ENCODE measurements at regions not wholly inside any gene's neighbourhood (a gene's known extent, or its start where the extent isn't known, plus 50 kb on each side); places are given as distances from the start of the nearest gene placed in this dataset.

GRCh38 chr5:133854554-133854953, 113.9 kb downstream of the C5orf15 start:
- no peak for DNase-seq (ENCODE audit: low spot score, unreplicated experiment)
- no peak overlapping the region for H3K4me3 Mint-ChIP-seq (ENCODE audit: low read depth)
- H3K27ac Mint-ChIP-seq: no peak overlapping the region
- peaks cover 1% of the 10 kb centered on the region for H3K36me3 Mint-ChIP-seq (ENCODE audit: insufficient read depth)
- H3K9me3 Mint-ChIP-seq (ENCODE audit: low read depth): peaks cover 8% of the 10 kb centered on the region
- H3K27me3 Mint-ChIP-seq: peaks cover 6% of the 10 kb centered on the region
- TF ChIP-seq CTCF (IDR thresholded peaks at IDR 0.05; ENCODE audit: unreplicated experiment): no peak
- peaks cover 2% of the 10 kb centered on the region for H3K4me1 Mint-ChIP-seq (ENCODE audit: low read depth)

- DNase-seq (ENCODE audit: low spot score, unreplicated experiment): no peak
- Mint-ChIP-seq H3K9me3 (ENCODE audit: low read depth) (peaks cover 3% of the 10 kb centered on the region), H3K27ac (no peak overlapping the region), H3K4me1 (ENCODE audit: low read depth) (peaks cover 2% of the 10 kb centered on the region), H3K27me3 (peaks cover 6% of the 10 kb centered on the region), H3K4me3 (ENCODE audit: low read depth) (no peak overlapping the region), H3K36me3 (ENCODE audit: insufficient read depth) (no peaks in the 10 kb centered on the region)
- TF ChIP-seq CTCF (IDR thresholded peaks at IDR 0.05; ENCODE audit: unreplicated experiment): no peak
Observed at GRCh38 chr5:133853646-133854365, 114.6 kb downstream of the C5orf15 start.

GRCh38 chr5:133851521-133851920, 116.9 kb downstream of the C5orf15 start:
- H3K36me3 Mint-ChIP-seq (ENCODE audit: insufficient read depth): no peaks in the 10 kb centered on the region

GRCh38 chr5:133850811-133851210, 117.6 kb downstream of the C5orf15 start:
- Mint-ChIP-seq H3K9me3 (ENCODE audit: low read depth) (no peaks in the 10 kb centered on the region), H3K27ac (no peak overlapping the region), H3K4me1 (ENCODE audit: low read depth) (peaks cover 10% of the 10 kb centered on the region), H3K4me3 (ENCODE audit: low read depth) (no peak overlapping the region), H3K27me3 (peaks cover 21% of the 10 kb centered on the region), H3K36me3 (ENCODE audit: insufficient read depth) (no peaks in the 10 kb centered on the region)
- no peak for TF ChIP-seq CTCF (IDR thresholded peaks at IDR 0.05; ENCODE audit: unreplicated experiment)
- DNase-seq (ENCODE audit: low spot score, unreplicated experiment): no peak

More at GRCh38 chr5:133851521-133851920, 116.9 kb downstream of the C5orf15 start:
- H3K4me1 Mint-ChIP-seq (ENCODE audit: low read depth): peaks cover 9% of the 10 kb centered on the region
- no peak for DNase-seq (ENCODE audit: low spot score, unreplicated experiment)
- H3K27ac Mint-ChIP-seq: no peak overlapping the region
- no peak for TF ChIP-seq CTCF (IDR thresholded peaks at IDR 0.05; ENCODE audit: unreplicated experiment)
- H3K4me3 Mint-ChIP-seq (ENCODE audit: low read depth): no peak overlapping the region
- peaks cover 1% of the 10 kb centered on the region for H3K9me3 Mint-ChIP-seq (ENCODE audit: low read depth)
- H3K27me3 Mint-ChIP-seq: peaks cover 18% of the 10 kb centered on the region

- no peak for DNase-seq (ENCODE audit: low spot score, unreplicated experiment)
- Mint-ChIP-seq H3K36me3 (ENCODE audit: insufficient read depth) (no peaks in the 10 kb centered on the region), H3K27ac (no peak overlapping the region), H3K4me1 (ENCODE audit: low read depth) (peaks cover 19% of the 10 kb centered on the region), H3K4me3 (ENCODE audit: low read depth) (no peak overlapping the region), H3K27me3 (peaks cover 21% of the 10 kb centered on the region), H3K9me3 (ENCODE audit: low read depth) (no peaks in the 10 kb centered on the region)
- TF ChIP-seq CTCF (IDR thresholded peaks at IDR 0.05; ENCODE audit: unreplicated experiment): no peak
Observed at GRCh38 chr5:133849116-133849515, 119.3 kb downstream of the C5orf15 start.

Data from progenitor cell of endocrine pancreas (in vitro differentiated cells).